Effector memory CD4-positive, alpha-beta T cell (primary cell): ENCODE measurements at regions not wholly inside any gene's neighbourhood (a gene's known extent, or its start where the extent isn't known, plus 50 kb on each side); places are given as distances from the start of the nearest gene placed in this dataset.

ENCODE experiments used
- DNase-seq, 3 donors: peaks; one replicate each; pipeline ENCODE4 v3.0.0-alpha.2; 2020
- H3K27ac ChIP-seq: 2 replicates; pipeline ENCODE4 v1.7.0; 2013; ENCODE audit warnings: mild to moderate bottlenecking, low read length, moderate library complexity; ENCODE audit not compliant: insufficient read depth, poor library complexity, severe bottlenecking
- H3K27me3 ChIP-seq: replicated peaks from 2 replicates; pipeline ENCODE4 v1.7.0; 2013; ENCODE audit warnings: mild to moderate bottlenecking, low read length; ENCODE audit not compliant: insufficient read depth, control insufficient read depth, poor library complexity, severe bottlenecking
- H3K36me3 ChIP-seq: 2 replicates; pipeline ENCODE4 v1.7.0; 2013; ENCODE audit warnings: mild to moderate bottlenecking, low read length, moderate library complexity; ENCODE audit not compliant: control insufficient read depth, insufficient read depth
- H3K4me1 ChIP-seq: 2 replicates; pipeline ENCODE4 v1.7.0; 2013; ENCODE audit warnings: low read length, mild to moderate bottlenecking; ENCODE audit not compliant: control insufficient read depth, insufficient read depth, poor library complexity, severe bottlenecking
- H3K4me3 ChIP-seq: 2 replicates; pipeline ENCODE4 v1.7.0; 2013; ENCODE audit warnings: low read length, low read depth, mild to moderate bottlenecking; ENCODE audit not compliant: insufficient read depth, poor library complexity, severe bottlenecking
- H3K9me3 ChIP-seq: 2 replicates; pipeline ENCODE4 v1.7.0; 2013; ENCODE audit warnings: mild to moderate bottlenecking, low read length, moderate library complexity; ENCODE audit not compliant: control insufficient read depth

GRCh38 chr2:13597176-13597575, 880.4 kb downstream of the TRIB2 start:
- Histone ChIP-seq H3K4me1 (no peaks in the 10 kb centered on the region), H3K4me3 (no peak overlapping the region), H3K27ac (no peak overlapping the region), H3K9me3 (no peaks in the 10 kb centered on the region), H3K36me3 (no peaks in the 10 kb centered on the region), H3K27me3 (no peaks in the 10 kb centered on the region)
- no peak for DNase-seq

- Histone ChIP-seq H3K9me3 (no peaks in the 10 kb centered on the region), H3K4me3 (no peak overlapping the region), H3K27ac (no peak overlapping the region), H3K4me1 (no peaks in the 10 kb centered on the region), H3K36me3 (no peaks in the 10 kb centered on the region), H3K27me3 (no peaks in the 10 kb centered on the region)
- no peak for DNase-seq
These were observed 884.8 kb downstream of the TRIB2 start for GRCh38 chr2:13601506-13601905.

- no peak overlapping the region for H3K27ac ChIP-seq
- no peaks in the 10 kb centered on the region for H3K9me3 ChIP-seq
- no peak for DNase-seq
- H3K4me1 ChIP-seq = no peaks in the 10 kb centered on the region
- no peaks in the 10 kb centered on the region for H3K27me3 ChIP-seq
- H3K36me3 ChIP-seq = no peaks in the 10 kb centered on the region
- H3K4me3 ChIP-seq = no peak overlapping the region
These were observed 888.4 kb downstream of the TRIB2 start for GRCh38 chr2:13604951-13605661.

- DNase-seq = no peak
- Histone ChIP-seq H3K27ac (no peak overlapping the region), H3K36me3 (no peaks in the 10 kb centered on the region), H3K4me3 (no peak overlapping the region), H3K27me3 (no peaks in the 10 kb centered on the region), H3K9me3 (no peaks in the 10 kb centered on the region), H3K4me1 (no peaks in the 10 kb centered on the region)
These were observed 890.4 kb downstream of the TRIB2 start for GRCh38 chr2:13607139-13607538.

GRCh38 chr2:13611939-13612338, 895.2 kb downstream of the TRIB2 start:
- Histone ChIP-seq H3K9me3 (no peaks in the 10 kb centered on the region), H3K27me3 (no peaks in the 10 kb centered on the region), H3K4me1 (no peaks in the 10 kb centered on the region), H3K4me3 (no peak overlapping the region), H3K36me3 (no peaks in the 10 kb centered on the region), H3K27ac (no peak overlapping the region)
- DNase-seq = no peak

GRCh38 chr2:13616059-13616458, 899.3 kb downstream of the TRIB2 start:
- DNase-seq = no peak
- Histone ChIP-seq H3K27ac (no peak overlapping the region), H3K4me1 (no peaks in the 10 kb centered on the region), H3K36me3 (no peaks in the 10 kb centered on the region), H3K4me3 (no peak overlapping the region), H3K27me3 (no peaks in the 10 kb centered on the region), H3K9me3 (no peaks in the 10 kb centered on the region)

- H3K4me3 ChIP-seq = no peak overlapping the region
- DNase-seq = no peak
- H3K4me1 ChIP-seq = no peaks in the 10 kb centered on the region
- H3K27me3 ChIP-seq = no peaks in the 10 kb centered on the region
- no peaks in the 10 kb centered on the region for H3K36me3 ChIP-seq
- no peaks in the 10 kb centered on the region for H3K9me3 ChIP-seq
- no peak overlapping the region for H3K27ac ChIP-seq
These were observed 899.9 kb downstream of the TRIB2 start for GRCh38 chr2:13616616-13617015.

GRCh38 chr2:13628122-13628521, 911.4 kb downstream of the TRIB2 start:
- H3K36me3 ChIP-seq = no peaks in the 10 kb centered on the region
- no peaks in the 10 kb centered on the region for H3K27me3 ChIP-seq
- H3K4me1 ChIP-seq = no peaks in the 10 kb centered on the region
- no peak overlapping the region for H3K27ac ChIP-seq
- DNase-seq = no peak
- H3K9me3 ChIP-seq = no peaks in the 10 kb centered on the region
- no peak overlapping the region for H3K4me3 ChIP-seq

GRCh38 chr2:13638181-13638580, 921.4 kb downstream of the TRIB2 start:
- Histone ChIP-seq H3K4me1 (no peaks in the 10 kb centered on the region), H3K4me3 (no peak overlapping the region), H3K27me3 (no peaks in the 10 kb centered on the region), H3K27ac (no peak overlapping the region), H3K9me3 (no peaks in the 10 kb centered on the region), H3K36me3 (no peaks in the 10 kb centered on the region)
- DNase-seq = no peak

- Histone ChIP-seq H3K27ac (no peak overlapping the region), H3K36me3 (no peaks in the 10 kb centered on the region), H3K4me1 (no peaks in the 10 kb centered on the region), H3K9me3 (no peaks in the 10 kb centered on the region), H3K4me3 (no peak overlapping the region), H3K27me3 (no peaks in the 10 kb centered on the region)
- no peak for DNase-seq
These were observed 933.2 kb downstream of the TRIB2 start for GRCh38 chr2:13649918-13650317.
